RWPE2 (cell line): ENCODE measurements at regions not wholly inside any gene's neighbourhood (a gene's known extent, or its start where the extent isn't known, plus 50 kb on each side); places are given as distances from the start of the nearest gene placed in this dataset.
"Not testable (repeated sequence)": the region's sequence is repeated elsewhere in the genome, so short reads cannot be mapped to it uniquely, and the experiment has no call there.

Source experiments
- ATAC-seq: fragments of 200-7000 bp; cut with Tn5 transposase; 3 replicates; pipeline ENCODE4 v1.9.1; 2021; ENCODE audit warnings: low read depth
- DNase-seq: peaks from one replicate; pipeline ENCODE4 v3.0.0-alpha.2; 2020; ENCODE audit warnings: low spot score
- H3K27ac ChIP-seq: fragments of 450-650 bp; 2 replicates; pipeline ENCODE4 v1.5.1; 2017; ENCODE audit warnings: mild to moderate bottlenecking; ENCODE audit not compliant: poor library complexity, severe bottlenecking
- H3K27me3 ChIP-seq: fragments of 250-450 bp; sonication (Bioruptor Pico); 2 replicates; pipeline ENCODE4 v1.5.1; 2021; ENCODE audit warnings: mild to moderate bottlenecking, moderate library complexity; ENCODE audit not compliant: insufficient read depth, poor library complexity, severe bottlenecking
- H3K36me3 ChIP-seq: fragments of 250-450 bp; sonication (Bioruptor Pico); 2 replicates; pipeline ENCODE4 v1.5.1; 2020; ENCODE audit warnings: low read depth, mild to moderate bottlenecking, moderate library complexity
- H3K4me1 ChIP-seq: fragments of 250-450 bp; sonication (Bioruptor Pico); 2 replicates; pipeline ENCODE4 v1.5.1; 2021; ENCODE audit warnings: mild to moderate bottlenecking, moderate library complexity; ENCODE audit not compliant: insufficient read depth, poor library complexity, severe bottlenecking
- H3K4me3 ChIP-seq: fragments of 250-450 bp; sonication (Bioruptor Pico); 2 replicates; pipeline ENCODE4 v1.5.1; 2021; ENCODE audit warnings: mild to moderate bottlenecking, moderate library complexity; ENCODE audit not compliant: severe bottlenecking
- H3K9me3 ChIP-seq: fragments of 250-450 bp; sonication (Bioruptor Pico); 2 replicates; pipeline ENCODE4 v1.5.1; 2021; ENCODE audit warnings: mild to moderate bottlenecking, moderate library complexity; ENCODE audit not compliant: severe bottlenecking
- CTCF ChIP-seq: fragments of 450-650 bp; IDR thresholded peaks from one replicate; pipeline ENCODE4 v1.5.1; 2017; ENCODE audit warnings: mild to moderate bottlenecking, moderate library complexity; ENCODE audit not compliant: poor library complexity, severe bottlenecking

- no peaks in the 10 kb centered on the region for H3K9me3 ChIP-seq
- ATAC-seq = no peak
- TF ChIP-seq CTCF = no peak
- H3K36me3 ChIP-seq = no peaks in the 10 kb centered on the region
- no peaks in the 10 kb centered on the region for H3K27me3 ChIP-seq
- H3K4me3 ChIP-seq = no peak overlapping the region
- H3K4me1 ChIP-seq = no peaks in the 10 kb centered on the region
- DNase-seq = no peak
- H3K27ac ChIP-seq = no peak overlapping the region
Measured at GRCh38 chr2:7094231-7094741, 177.1 kb downstream of the RNF144A start.

- Histone ChIP-seq H3K36me3 (no peaks in the 10 kb centered on the region), H3K27ac (no peak overlapping the region), H3K27me3 (no peaks in the 10 kb centered on the region), H3K9me3 (no peaks in the 10 kb centered on the region), H3K4me3 (no peak overlapping the region), H3K4me1 (no peaks in the 10 kb centered on the region)
- TF ChIP-seq CTCF = no peak
- ATAC-seq (no peak), DNase-seq (no peak)
Measured at GRCh38 chr2:7096726-7097352, 179.6 kb downstream of the RNF144A start.

- H3K4me1 ChIP-seq = no peaks in the 10 kb centered on the region
- peak; percentile 91 for TF ChIP-seq CTCF
- H3K27me3 ChIP-seq = no peaks in the 10 kb centered on the region
- no peak overlapping the region for H3K27ac ChIP-seq
- DNase-seq (no peak), ATAC-seq (peak; percentile 85)
- no peaks in the 10 kb centered on the region for H3K9me3 ChIP-seq
- H3K4me3 ChIP-seq = no peak overlapping the region
- no peaks in the 10 kb centered on the region for H3K36me3 ChIP-seq
Measured at GRCh38 chr2:7097353-7097895, 180.2 kb downstream of the RNF144A start.

GRCh38 chr2:7098816-7099215 lies 181.6 kb downstream of the RNF144A start:
- Histone ChIP-seq H3K36me3 (no peaks in the 10 kb centered on the region), H3K4me1 (no peaks in the 10 kb centered on the region), H3K27ac (no peak overlapping the region), H3K27me3 (no peaks in the 10 kb centered on the region), H3K4me3 (no peak overlapping the region), H3K9me3 (no peaks in the 10 kb centered on the region)
- no peak for TF ChIP-seq CTCF
- ATAC-seq (no peak), DNase-seq (no peak)

- H3K4me3 ChIP-seq, H3K4me1 ChIP-seq, H3K27ac ChIP-seq, H3K36me3 ChIP-seq, H3K27me3 ChIP-seq, ATAC-seq, H3K9me3 ChIP-seq, DNase-seq: not testable (repeated sequence)
Measured at GRCh38 chr2:7099687-7100086, 182.5 kb downstream of the RNF144A start.
